ENCODE measurements at regions not wholly inside any gene's neighbourhood (a gene's known extent, or its start where the extent isn't known, plus 50 kb on each side); places are given as distances from the start of the nearest gene placed in this dataset.
"Not testable (repeated sequence)": the region's sequence is repeated elsewhere in the genome, so short reads cannot be mapped to it uniquely, and the experiment has no call there.

- no peaks in the 10 kb centered on the region for H3K4me1 ChIP-seq (ENCODE audit: control insufficient read depth, insufficient read depth, low read length)
- no peak overlapping the region for H3K27ac ChIP-seq (ENCODE audit: low read length)
- WGBS (ENCODE audit: insufficient coverage, insufficient read length): no CpG with 5 or more reads among the region's 1 CpG
- 0 out of 2 replicates have a peak, but pooled peaks cover 1% of the 10 kb centered on the region for H3K27me3 ChIP-seq (ENCODE audit: control insufficient read depth, insufficient read depth, low read length)
- H3K36me3 ChIP-seq (ENCODE audit: control insufficient read depth, insufficient read depth, low read length): peaks cover 2% of the 10 kb centered on the region; the same call in 1 of the 2 replicates
- H3K4me3 ChIP-seq (ENCODE audit: low read length): no peak overlapping the region
- DNase-seq (ENCODE audit: low read depth, low spot score): no peak
- no peaks in the 10 kb centered on the region for H3K9me3 ChIP-seq (ENCODE audit: control insufficient read depth, insufficient read depth, low read length)
Observed at GRCh38 chr10:90289037-90289436, 568.8 kb downstream of the HTR7 start.

GRCh38 chr10:90293616-90294015 lies 564.2 kb downstream of the HTR7 start:
- Histone ChIP-seq H3K4me3 (ENCODE audit: low read length) (no peak overlapping the region), H3K4me1 (ENCODE audit: control insufficient read depth, insufficient read depth, low read length) (no peaks in the 10 kb centered on the region), H3K36me3 (ENCODE audit: control insufficient read depth, insufficient read depth, low read length) (peaks cover under 1% of the 10 kb centered on the region; the same call in 1 of the 2 replicates), H3K9me3 (ENCODE audit: control insufficient read depth, insufficient read depth, low read length) (no peaks in the 10 kb centered on the region), H3K27me3 (ENCODE audit: control insufficient read depth, insufficient read depth, low read length) (0 out of 2 replicates have a peak, but pooled peaks cover under 1% of the 10 kb centered on the region), H3K27ac (ENCODE audit: low read length) (no peak overlapping the region)
- DNase-seq (ENCODE audit: low read depth, low spot score): no peak
- WGBS (ENCODE audit: insufficient coverage, insufficient read length): no CpG with 5 or more reads among the region's 4 CpGs

GRCh38 chr10:90294821-90295540 lies 562.9 kb downstream of the HTR7 start:
- peak overlapping the region; percentile 44; the same call in 1 of the 2 replicates for H3K4me3 ChIP-seq (ENCODE audit: low read length)

GRCh38 chr10:90302031-90302430 lies 555.8 kb downstream of the HTR7 start:
- H3K9me3 ChIP-seq (ENCODE audit: control insufficient read depth, insufficient read depth, low read length); DNase-seq (ENCODE audit: low read depth, low spot score); H3K36me3 ChIP-seq (ENCODE audit: control insufficient read depth, insufficient read depth, low read length); H3K27me3 ChIP-seq (ENCODE audit: control insufficient read depth, insufficient read depth, low read length); H3K27ac ChIP-seq (ENCODE audit: low read length); H3K4me3 ChIP-seq (ENCODE audit: low read length); H3K4me1 ChIP-seq (ENCODE audit: control insufficient read depth, insufficient read depth, low read length): not testable (repeated sequence)
- no CpG with 5 or more reads among the region's 7 CpGs for WGBS (ENCODE audit: insufficient coverage, insufficient read length)

More at GRCh38 chr10:90294821-90295540, 562.9 kb downstream of the HTR7 start:
- H3K9me3 ChIP-seq (ENCODE audit: control insufficient read depth, insufficient read depth, low read length); H3K36me3 ChIP-seq (ENCODE audit: control insufficient read depth, insufficient read depth, low read length); H3K27me3 ChIP-seq (ENCODE audit: control insufficient read depth, insufficient read depth, low read length); H3K4me1 ChIP-seq (ENCODE audit: control insufficient read depth, insufficient read depth, low read length); H3K27ac ChIP-seq (ENCODE audit: low read length); DNase-seq (ENCODE audit: low read depth, low spot score): not testable (repeated sequence)
- no CpG with 5 or more reads among the region's 11 CpGs for WGBS (ENCODE audit: insufficient coverage, insufficient read length)

GRCh38 chr10:90302758-90303481 lies 554.9 kb downstream of the HTR7 start:
- no peak for DNase-seq (ENCODE audit: low read depth, low spot score)
- WGBS (ENCODE audit: insufficient coverage, insufficient read length): no CpG with 5 or more reads among the region's 8 CpGs
- H3K27ac ChIP-seq (ENCODE audit: low read length): no peak overlapping the region

GRCh38 chr10:90304533-90304932 lies 553.3 kb downstream of the HTR7 start:
- H3K27me3 ChIP-seq (ENCODE audit: control insufficient read depth, insufficient read depth, low read length): no peaks in the 10 kb centered on the region
- H3K4me1 ChIP-seq (ENCODE audit: control insufficient read depth, insufficient read depth, low read length): no peaks in the 10 kb centered on the region; the same call in 1 of the 2 replicates
- no peaks in the 10 kb centered on the region for H3K36me3 ChIP-seq (ENCODE audit: control insufficient read depth, insufficient read depth, low read length)
- H3K9me3 ChIP-seq (ENCODE audit: control insufficient read depth, insufficient read depth, low read length): no peaks in the 10 kb centered on the region
- no peak overlapping the region for H3K27ac ChIP-seq (ENCODE audit: low read length)
- no peak for DNase-seq (ENCODE audit: low read depth, low spot score)
- WGBS (ENCODE audit: insufficient coverage, insufficient read length): no CpG with 5 or more reads among the region's 1 CpG
- no peak overlapping the region for H3K4me3 ChIP-seq (ENCODE audit: low read length)

More at GRCh38 chr10:90302758-90303481, 554.9 kb downstream of the HTR7 start:
- Histone ChIP-seq H3K4me3 (ENCODE audit: low read length) (no peak overlapping the region), H3K4me1 (ENCODE audit: control insufficient read depth, insufficient read depth, low read length) (no peaks in the 10 kb centered on the region; the same call in 1 of the 2 replicates), H3K9me3 (ENCODE audit: control insufficient read depth, insufficient read depth, low read length) (no peaks in the 10 kb centered on the region), H3K27me3 (ENCODE audit: control insufficient read depth, insufficient read depth, low read length) (no peaks in the 10 kb centered on the region), H3K36me3 (ENCODE audit: control insufficient read depth, insufficient read depth, low read length) (no peaks in the 10 kb centered on the region)

- Histone ChIP-seq H3K27me3 (ENCODE audit: control insufficient read depth, insufficient read depth, low read length) (no peaks in the 10 kb centered on the region), H3K27ac (ENCODE audit: low read length) (no peak overlapping the region), H3K4me1 (ENCODE audit: control insufficient read depth, insufficient read depth, low read length) (no peaks in the 10 kb centered on the region; the same call in 1 of the 2 replicates), H3K9me3 (ENCODE audit: control insufficient read depth, insufficient read depth, low read length) (no peaks in the 10 kb centered on the region), H3K36me3 (ENCODE audit: control insufficient read depth, insufficient read depth, low read length) (no peaks in the 10 kb centered on the region), H3K4me3 (ENCODE audit: low read length) (no peak overlapping the region)
- DNase-seq (ENCODE audit: low read depth, low spot score): no peak
- no CpG with 5 or more reads among the region's 1 CpG for WGBS (ENCODE audit: insufficient coverage, insufficient read length)
Observed at GRCh38 chr10:90306187-90306586, 551.7 kb downstream of the HTR7 start.

- no peak overlapping the region for H3K4me3 ChIP-seq (ENCODE audit: low read length)
- no CpG with 5 or more reads among the region's 7 CpGs for WGBS (ENCODE audit: insufficient coverage, insufficient read length)
- DNase-seq (ENCODE audit: low read depth, low spot score): no peak
- H3K36me3 ChIP-seq (ENCODE audit: control insufficient read depth, insufficient read depth, low read length): no peaks in the 10 kb centered on the region
- H3K4me1 ChIP-seq (ENCODE audit: control insufficient read depth, insufficient read depth, low read length): no peaks in the 10 kb centered on the region
- H3K9me3 ChIP-seq (ENCODE audit: control insufficient read depth, insufficient read depth, low read length): no peaks in the 10 kb centered on the region
- no peak overlapping the region for H3K27ac ChIP-seq (ENCODE audit: low read length)
- no peaks in the 10 kb centered on the region for H3K27me3 ChIP-seq (ENCODE audit: control insufficient read depth, insufficient read depth, low read length)
Observed at GRCh38 chr10:90308223-90308622, 549.6 kb downstream of the HTR7 start.

GRCh38 chr10:90313576-90314325 lies 544.1 kb downstream of the HTR7 start:
- no peaks in the 10 kb centered on the region for H3K9me3 ChIP-seq (ENCODE audit: control insufficient read depth, insufficient read depth, low read length)
- H3K4me1 ChIP-seq (ENCODE audit: control insufficient read depth, insufficient read depth, low read length): peaks cover 2% of the 10 kb centered on the region; the same call in 1 of the 2 replicates
- no peaks in the 10 kb centered on the region for H3K36me3 ChIP-seq (ENCODE audit: control insufficient read depth, insufficient read depth, low read length)
- no peak for DNase-seq (ENCODE audit: low read depth, low spot score)
- H3K4me3 ChIP-seq (ENCODE audit: low read length): no peak overlapping the region
- no peak overlapping the region for H3K27ac ChIP-seq (ENCODE audit: low read length)
- H3K27me3 ChIP-seq (ENCODE audit: control insufficient read depth, insufficient read depth, low read length): no peaks in the 10 kb centered on the region
- no CpG with 5 or more reads among the region's 3 CpGs for WGBS (ENCODE audit: insufficient coverage, insufficient read length)

- no peaks in the 10 kb centered on the region for H3K27me3 ChIP-seq (ENCODE audit: control insufficient read depth, insufficient read depth, low read length)
- no peak for DNase-seq (ENCODE audit: low read depth, low spot score)
- peaks cover 2% of the 10 kb centered on the region; the same call in 1 of the 2 replicates for H3K4me1 ChIP-seq (ENCODE audit: control insufficient read depth, insufficient read depth, low read length)
- WGBS (ENCODE audit: insufficient coverage, insufficient read length): no CpG with 5 or more reads among the region's 1 CpG
- no peaks in the 10 kb centered on the region for H3K36me3 ChIP-seq (ENCODE audit: control insufficient read depth, insufficient read depth, low read length)
- no peak overlapping the region for H3K27ac ChIP-seq (ENCODE audit: low read length)
- H3K9me3 ChIP-seq (ENCODE audit: control insufficient read depth, insufficient read depth, low read length): no peaks in the 10 kb centered on the region
- H3K4me3 ChIP-seq (ENCODE audit: low read length): no peak overlapping the region
Observed at GRCh38 chr10:90314718-90315117, 543.1 kb downstream of the HTR7 start.
